ENCODE measurements at regions not wholly inside any gene's neighbourhood (a gene's known extent, or its start where the extent isn't known, plus 50 kb on each side); places are given as distances from the start of the nearest gene placed in this dataset.

GRCh38 chr4:83890816-83891215 lies 354.9 kb downstream of the GPAT3 start:
- no peak for DNase-seq (ENCODE audit: low read depth)
- TF ChIP-seq POLR2A (IDR thresholded peaks at IDR 0.05; ENCODE audit: extremely low read depth, insufficient read length) (no peak), CTCF (IDR thresholded peaks at IDR 0.05; ENCODE audit: low read depth, low read length) (no peak)
- H3K4me3 ChIP-seq (ENCODE audit: low read depth, low read length): no peak overlapping the region

DNA sequence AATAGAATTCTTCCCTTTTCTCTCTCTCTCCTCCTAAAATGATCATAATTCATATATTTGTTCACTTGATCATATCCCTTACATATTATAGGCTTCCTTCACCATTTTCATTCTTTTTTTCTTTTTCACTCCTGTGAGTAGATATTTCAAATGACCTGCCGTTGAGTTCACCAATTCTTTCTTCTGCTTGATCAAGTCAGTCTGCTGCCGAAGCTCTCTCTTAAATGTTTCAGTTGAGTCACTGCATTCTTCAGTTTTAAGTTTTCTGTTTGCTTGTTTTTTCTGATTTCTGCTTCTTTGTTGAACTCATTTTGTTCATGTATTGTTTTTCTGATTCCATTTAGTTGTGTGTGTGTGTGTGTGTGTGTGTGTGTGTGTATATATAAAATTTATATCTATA lies 354.3 kb downstream of the GPAT3 start:
- no peak for TF ChIP-seq CTCF (IDR thresholded peaks at IDR 0.05; ENCODE audit: low read depth, low read length)
- TF ChIP-seq POLR2A (IDR thresholded peaks at IDR 0.05; ENCODE audit: extremely low read depth, insufficient read length): no peak
- no peak for TF ChIP-seq MYC (IDR thresholded peaks at IDR 0.05; ENCODE audit: low read depth, low read length)
- TF ChIP-seq, protein P1, sequence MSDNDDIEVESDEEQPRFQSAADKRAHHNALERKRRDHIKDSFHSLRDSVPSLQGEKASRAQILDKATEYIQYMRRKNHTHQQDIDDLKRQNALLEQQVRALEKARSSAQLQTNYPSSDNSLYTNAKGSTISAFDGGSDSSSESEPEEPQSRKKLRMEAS (IDR thresholded peaks at IDR 0.05; ENCODE audit: low read depth, low read length): no peak
- DNase-seq (ENCODE audit: low read depth): no peak
- H3K4me3 ChIP-seq (ENCODE audit: low read depth, low read length): no peak overlapping the region

DNA sequence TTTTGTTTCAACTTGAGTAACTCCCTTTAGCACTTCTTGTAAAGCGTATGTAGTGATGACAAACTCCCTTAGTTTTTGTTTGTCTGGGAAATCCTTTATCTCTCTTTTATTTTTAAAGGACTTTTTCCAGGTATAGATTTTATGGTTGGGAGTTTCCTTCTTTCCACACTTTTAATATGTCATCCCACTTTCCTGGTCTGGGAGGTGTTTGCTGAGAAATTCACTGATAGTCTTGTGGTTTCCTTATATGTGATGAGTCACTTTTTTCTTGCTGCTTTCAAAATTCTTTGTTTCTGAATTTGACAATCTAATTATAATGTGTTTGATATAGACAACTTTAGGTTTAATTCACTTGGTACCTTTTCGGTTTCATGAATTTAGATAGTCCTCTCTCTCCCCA lies 353.9 kb downstream of the GPAT3 start:
- TF ChIP-seq POLR2A (IDR thresholded peaks at IDR 0.05; ENCODE audit: extremely low read depth, insufficient read length) (no peak), CTCF (IDR thresholded peaks at IDR 0.05; ENCODE audit: low read depth, low read length) (no peak), MYC (IDR thresholded peaks at IDR 0.05; ENCODE audit: low read depth, low read length) (no peak)
- TF ChIP-seq, protein P1 (IDR thresholded peaks at IDR 0.05; ENCODE audit: low read depth, low read length): no peak
- no peak for DNase-seq (ENCODE audit: low read depth)
- no peak overlapping the region for H3K4me3 ChIP-seq (ENCODE audit: low read depth, low read length)

GRCh38 chr4:83885256-83886182 lies 349.6 kb downstream of the GPAT3 start:
- DNase-seq (ENCODE audit: low read depth): no peak
- TF ChIP-seq CTCF (IDR thresholded peaks at IDR 0.05; ENCODE audit: low read depth, low read length) (no peak), MYC (IDR thresholded peaks at IDR 0.05; ENCODE audit: low read depth, low read length) (no peak), POLR2A (IDR thresholded peaks at IDR 0.05; ENCODE audit: extremely low read depth, insufficient read length) (no peak)
- TF ChIP-seq, protein P1 (IDR thresholded peaks at IDR 0.05; ENCODE audit: low read depth, low read length): no peak
- no peak overlapping the region for H3K4me3 ChIP-seq (ENCODE audit: low read depth, low read length)

- no peak overlapping the region for H3K4me3 ChIP-seq (ENCODE audit: low read depth, low read length)
- TF ChIP-seq CTCF (IDR thresholded peaks at IDR 0.05; ENCODE audit: low read depth, low read length): no peak
- TF ChIP-seq MYC (IDR thresholded peaks at IDR 0.05; ENCODE audit: low read depth, low read length): no peak
- TF ChIP-seq, protein P1 (IDR thresholded peaks at IDR 0.05; ENCODE audit: low read depth, low read length): no peak
- TF ChIP-seq POLR2A (IDR thresholded peaks at IDR 0.05; ENCODE audit: extremely low read depth, insufficient read length): no peak
- no peak for DNase-seq (ENCODE audit: low read depth)
Measured at GRCh38 chr4:83876047-83876446, 340.1 kb downstream of the GPAT3 start.
